Posterior vena cava (tissue), 2 donors: ENCODE measurements at regions not wholly inside any gene's neighbourhood (a gene's known extent, or its start where the extent isn't known, plus 50 kb on each side); places are given as distances from the start of the nearest gene placed in this dataset.

Source experiments
- DNase-seq: peaks from one replicate; pipeline ENCODE4 v3.0.0-alpha.2; 2020; ENCODE audit warnings: low spot score
- intact Hi-C, 2 donors: fragments of 100-400 bp; cut with DNase I; formaldehyde crosslinking; loops; one replicate each; pipeline versions ENCODE4 v1.14.1 to v1.14.2; 2022 to 2023
- donor health status: DM: yes; HTN: yes; CAD: no.
- donor health status: DM: yes; HTN: yes; CAD: no.

DNA sequence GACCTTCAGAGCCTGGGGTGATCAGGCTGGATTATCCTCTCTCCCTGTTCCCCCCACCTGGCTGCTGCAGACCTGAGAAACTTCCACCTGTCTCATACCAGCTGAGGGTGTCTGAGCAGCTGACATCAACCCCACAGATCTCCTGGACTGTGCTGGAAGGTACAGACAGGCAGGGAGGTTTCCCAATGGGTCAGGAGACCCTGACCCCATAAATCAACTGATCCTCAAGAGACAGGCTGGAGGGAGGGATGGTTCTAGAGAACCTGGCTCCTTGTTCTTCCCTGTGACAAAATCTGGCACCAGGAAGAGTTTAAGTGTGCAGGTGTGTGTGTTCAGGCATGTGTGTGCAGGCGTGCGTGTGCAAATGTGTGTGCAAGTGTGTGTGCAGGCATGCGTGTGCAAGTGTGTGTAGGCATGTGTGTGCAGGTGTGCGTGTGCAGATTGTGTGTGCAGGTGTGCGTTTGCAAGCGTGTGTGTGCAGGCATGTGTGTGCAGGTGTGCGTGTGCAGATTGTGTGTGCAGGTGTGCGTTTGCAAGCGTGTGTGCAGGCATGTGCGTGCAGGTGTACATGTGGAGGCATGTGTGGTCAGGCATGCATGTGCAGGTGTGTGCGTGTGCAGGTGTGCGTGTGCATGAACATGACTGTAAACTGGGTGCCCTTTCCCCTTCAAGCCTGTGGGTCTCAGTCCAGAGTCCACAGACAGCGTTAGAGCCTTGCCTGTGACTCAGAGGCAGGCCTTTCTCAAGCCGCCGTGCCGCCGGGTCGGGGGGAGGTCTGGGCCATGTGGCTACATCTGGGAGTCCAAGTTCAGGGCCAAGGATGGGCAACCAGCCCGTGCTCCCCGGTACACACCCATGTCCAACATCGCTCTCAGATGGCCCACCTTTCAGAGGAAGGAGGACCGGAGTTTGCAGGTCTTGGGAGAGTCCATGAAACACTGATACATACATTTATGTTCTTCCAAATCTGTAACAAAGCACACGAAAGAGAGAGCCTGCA is 50.1 kb upstream of the ELN start:
- peak; percentile 88 for DNase-seq
- intact Hi-C loops: no loop called here
